22Rv1 (cell line): ENCODE measurements at regions not wholly inside any gene's neighbourhood (a gene's known extent, or its start where the extent isn't known, plus 50 kb on each side); places are given as distances from the start of the nearest gene placed in this dataset.
"Not testable (repeated sequence)": the region's sequence is repeated elsewhere in the genome, so short reads cannot be mapped to it uniquely, and the experiment has no call there.

Source experiments
- H3K27ac ChIP-seq: fragments of 450-650 bp; 2 replicates; pipeline ENCODE4 v1.5.1; 2017
- CTCF ChIP-seq: fragments of 450-650 bp; IDR thresholded peaks from 2 replicates; pipeline ENCODE4 v1.5.1; 2017; ENCODE audit warnings: mild to moderate bottlenecking
- ZFX ChIP-seq: fragments of 450-650 bp; IDR thresholded peaks from 2 replicates; pipeline ENCODE4 v1.6.1; 2017; ENCODE audit warnings: antibody characterized with exemption, borderline replicate concordance

DNA sequence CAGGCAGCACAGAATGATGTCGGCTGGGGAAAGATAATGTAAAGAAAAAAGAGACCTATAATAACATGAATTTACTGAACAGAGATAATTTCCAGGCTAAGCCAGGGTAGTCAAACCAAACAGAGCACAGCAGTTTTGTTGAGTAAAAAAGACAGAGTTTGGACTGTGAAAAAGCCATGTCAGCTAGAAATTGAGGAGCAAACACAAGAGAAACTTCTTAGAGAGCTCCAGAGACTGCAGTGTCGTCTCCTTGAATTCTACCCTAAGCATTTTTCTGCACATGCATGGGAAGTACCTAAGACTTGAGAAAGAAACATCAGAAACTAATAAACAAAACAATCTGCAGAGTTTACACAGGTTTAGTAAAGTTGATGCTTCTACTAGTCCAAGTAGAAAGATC, 1098.8 kb upstream of the CDH8 start:
- TF ChIP-seq CTCF = no peak
- TF ChIP-seq ZFX = no peak
- no peak overlapping the region for H3K27ac ChIP-seq

- no peak for TF ChIP-seq CTCF
- H3K27ac ChIP-seq = no peak overlapping the region
Measured at GRCh38 chr16:63131503-63131902, 1095.3 kb upstream of the CDH8 start.

- TF ChIP-seq ZFX (no peak), CTCF (no peak)
- no peak overlapping the region for H3K27ac ChIP-seq
Measured at GRCh38 chr16:63130942-63131341, 1094.7 kb upstream of the CDH8 start.

DNA sequence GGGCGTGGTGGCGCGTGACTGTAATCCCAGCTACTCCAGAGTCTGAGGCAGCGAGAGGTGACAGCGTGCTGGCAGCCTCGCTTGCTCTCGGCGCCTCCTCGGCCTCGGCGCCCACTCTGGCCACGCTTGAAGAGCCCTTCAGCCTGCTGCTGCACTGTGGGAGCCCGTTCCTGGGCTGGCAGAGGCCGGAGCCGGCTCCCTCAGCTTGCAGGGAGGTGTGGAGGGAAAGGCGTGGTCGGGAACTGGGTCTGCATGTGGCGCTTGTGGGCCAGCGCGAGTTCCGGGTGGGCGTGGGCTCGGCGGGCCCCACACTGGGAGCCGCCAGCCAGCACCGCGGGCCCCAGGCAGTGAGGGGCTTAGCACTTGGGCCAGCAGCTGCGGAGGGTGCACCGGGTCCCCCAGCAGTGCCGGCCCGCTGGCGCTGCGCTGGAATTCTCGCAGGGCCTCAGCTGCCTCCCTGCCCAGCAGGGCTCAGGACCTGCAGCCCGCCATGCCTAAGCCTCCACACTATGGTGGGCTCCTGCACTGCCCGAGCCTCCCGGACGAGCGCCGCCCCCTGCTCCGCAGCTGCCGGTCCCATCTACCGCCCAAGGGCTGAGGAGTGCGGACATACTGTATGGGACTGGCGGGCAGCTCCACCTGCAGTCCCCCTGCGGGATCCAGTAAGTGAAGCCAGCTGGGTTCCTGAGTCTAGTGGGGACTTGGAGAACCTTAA, 1093.3 kb upstream of the CDH8 start:
- H3K27ac ChIP-seq = no peak overlapping the region

DNA sequence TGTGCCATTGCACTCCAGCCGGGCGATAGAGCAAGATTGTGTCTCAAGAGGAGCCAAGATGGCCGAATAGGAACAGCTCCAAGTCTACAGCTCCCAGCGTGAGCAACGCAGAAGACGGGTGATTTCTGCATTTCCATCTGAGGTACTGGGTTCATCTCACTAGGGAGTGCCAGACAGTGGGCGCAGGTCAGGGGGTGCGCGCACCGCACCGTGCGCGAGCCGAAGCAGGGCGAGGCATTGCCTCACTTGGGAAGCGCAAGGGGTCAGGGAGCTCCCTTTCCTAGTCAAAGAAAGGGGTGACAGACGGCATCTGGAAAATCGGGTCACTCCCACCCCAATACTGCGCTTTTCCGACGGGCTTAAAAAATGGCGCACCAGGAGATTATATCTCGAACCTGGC, 1083.7 kb upstream of the CDH8 start:
- H3K27ac ChIP-seq = not testable (repeated sequence)

More for the DNA sequence above, 1093.3 kb upstream of the CDH8 start:
- no peak for TF ChIP-seq CTCF
- TF ChIP-seq ZFX = no peak

DNA sequence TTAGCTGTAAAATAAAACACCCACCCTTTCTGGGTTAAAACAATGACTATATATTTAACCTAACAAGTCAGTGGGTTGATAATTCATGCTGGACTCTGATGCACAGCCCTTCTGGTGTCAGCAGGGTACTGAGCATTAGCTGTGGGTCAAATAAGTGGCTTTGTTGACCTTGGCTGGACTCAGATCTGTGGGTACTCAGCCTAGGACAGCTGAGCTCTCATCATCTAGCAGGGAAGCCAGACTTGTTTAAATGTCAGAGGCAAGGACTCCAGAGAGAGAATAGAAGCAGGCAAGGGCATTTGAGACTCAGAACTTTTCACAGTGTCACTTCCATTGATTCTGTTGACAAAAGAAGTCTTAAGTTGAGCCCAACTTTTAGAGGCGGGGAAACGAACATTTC, 1063.8 kb upstream of the CDH8 start:
- no peak for TF ChIP-seq ZFX
- no peak for TF ChIP-seq CTCF
- H3K27ac ChIP-seq = no peak overlapping the region

DNA sequence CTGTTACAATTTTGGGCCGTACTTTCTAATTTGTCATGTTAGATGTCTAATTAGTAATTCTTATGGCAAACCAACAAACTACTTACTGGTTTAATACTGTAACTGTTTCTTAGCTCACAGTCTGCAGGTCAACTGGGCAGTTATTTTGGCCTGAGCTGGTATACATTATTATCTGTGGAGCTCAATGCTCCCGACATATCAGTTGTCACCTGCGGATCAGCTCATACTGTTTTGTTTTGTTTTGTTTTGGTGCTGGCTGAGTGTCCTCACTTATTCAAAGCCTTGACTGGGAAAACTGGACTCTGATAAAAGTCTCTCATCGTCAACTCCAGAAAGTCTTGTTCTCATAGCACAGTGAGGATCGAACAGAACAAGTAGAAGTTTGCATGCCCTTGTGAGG, 1060.6 kb upstream of the CDH8 start:
- no peak for TF ChIP-seq CTCF
- no peak for TF ChIP-seq ZFX
- H3K27ac ChIP-seq = no peak overlapping the region

- no peak for TF ChIP-seq CTCF
- TF ChIP-seq ZFX = no peak
- no peak overlapping the region for H3K27ac ChIP-seq
Measured at GRCh38 chr16:63092736-63093135, 1056.5 kb upstream of the CDH8 start.
